ENCODE measurements at regions not wholly inside any gene's neighbourhood (a gene's known extent, or its start where the extent isn't known, plus 50 kb on each side); places are given as distances from the start of the nearest gene placed in this dataset.

- Histone ChIP-seq H4K91ac (ENCODE audit: insufficient read length, low read depth, low read length) (no peak overlapping the region), H4K20me1 (ENCODE audit: control insufficient read depth, insufficient read depth, insufficient read length) (no peaks in the 10 kb centered on the region), H3K4me2 (ENCODE audit: insufficient read depth, insufficient read length, low read length) (no peak overlapping the region), H3K79me1 (ENCODE audit: insufficient read depth, low read depth, low read length, poor library complexity, severe bottlenecking) (no peaks in the 10 kb centered on the region), H3K9me3 (ENCODE audit: control insufficient read depth, low read depth, low read length) (no peaks in the 10 kb centered on the region), H3K79me2 (ENCODE audit: insufficient read depth, low read length) (no peaks in the 10 kb centered on the region), H3K14ac (ENCODE audit: insufficient read depth, low read length) (no peak overlapping the region), H3K27ac (ENCODE audit: insufficient read length, low read depth, low read length) (no peak overlapping the region), H2BK12ac (ENCODE audit: insufficient read length, low read depth, low read length) (no peak overlapping the region), H2BK15ac (ENCODE audit: low read depth, low read length) (no peak overlapping the region), H3K23me2 (ENCODE audit: insufficient read length, low read depth, low read length, poor library complexity, severe bottlenecking) (no peaks in the 10 kb centered on the region), H3K4me1 (ENCODE audit: insufficient read depth, low read length) (no peaks in the 10 kb centered on the region), H3T11ph (ENCODE audit: low read length) (no peak overlapping the region), H4K8ac (replicated peaks; ENCODE audit: insufficient read length, low read depth, low read length) (no peak overlapping the region), H3K27me3 (ENCODE audit: insufficient read depth, low read length) (no peaks in the 10 kb centered on the region; the same call in 1 of the 2 replicates), H3K18ac (ENCODE audit: insufficient read length, low read depth, low read length) (no peak overlapping the region), H3K56ac (ENCODE audit: insufficient read length, low read depth, low read length) (no peak overlapping the region), H3K23ac (ENCODE audit: insufficient read length, low read depth, low read length) (no peak overlapping the region), H3K4ac (ENCODE audit: low read depth, low read length) (no peak overlapping the region), H3K9ac (ENCODE audit: extremely low read depth, insufficient read length, low read length) (no peak overlapping the region), H4K5ac (ENCODE audit: insufficient read length, low read depth, low read length) (no peak overlapping the region), H2BK20ac (ENCODE audit: low read depth, low read length, poor library complexity, severe bottlenecking) (no peak overlapping the region), H2BK5ac (ENCODE audit: insufficient read length, low read length) (no peak overlapping the region), H2AFZ (ENCODE audit: low read length) (no peak overlapping the region), H2BK120ac (ENCODE audit: low read depth, low read length, poor library complexity, severe bottlenecking) (no peak overlapping the region), H2AK5ac (ENCODE audit: insufficient read length, low read length) (no peak overlapping the region)
- Mint-ChIP-seq H3K36me3 (ENCODE audit: insufficient read depth in 1 of 3, low read depth in 3 of 3) (peaks cover 4 to 18% (median 11%) of the 10 kb centered on the region in 3 experiments; a peak in 6 of 7 replicates), H3K9me3 (peaks cover 22 to 24% of the 10 kb centered on the region in 2 experiments), H3K27ac (no peak overlapping the region), H3K4me3 (no peak overlapping the region; a peak in 1 of 5 replicates), H3K4me1 (0 out of 4 replicates have a peak, but pooled peaks cover 0 to 2% of the 10 kb centered on the region in 2 experiments), H3K27me3 (ENCODE audit: low read depth) (peaks cover 12% of the 10 kb centered on the region)
- peak; percentile 78 for TF ChIP-seq CTCF (conservative IDR thresholded peaks at IDR 0.05)
- WGBS (ENCODE audit: extremely low coverage, insufficient read length, low lambda C conversion rate) = no CpG with 5 or more reads among the region's 3 CpGs
- peak; percentile 72 for DNase-seq
These were observed 91.3 kb downstream of the UQCRFS1 start for GRCh38 chr19:29121684-29122083.
